Neural cell (in vitro differentiated cells): ENCODE measurements at regions not wholly inside any gene's neighbourhood (a gene's known extent, or its start where the extent isn't known, plus 50 kb on each side); places are given as distances from the start of the nearest gene placed in this dataset.
A peak's percentile ranks its signal among the peaks of the same experiment; 100 is the strongest.

ENCODE experiments used
- H2AFZ ChIP-seq: fragments of 200-600, 300-800 bp; sonication (generic), shearing (Covaris generic); 2 replicates; pipeline ENCODE4 v1.6.0; 2014; ENCODE audit warnings: low read depth, mild to moderate bottlenecking, antibody characterized with exemption, low read length, moderate library complexity
- H3F3A ChIP-seq: fragments of 200-600 bp; shearing (Covaris generic); 2 replicates; pipeline ENCODE4 v1.6.1; 2016; ENCODE audit warnings: mild to moderate bottlenecking, moderate library complexity, mixed read lengths, antibody characterized with exemption, low read length; ENCODE audit not compliant: insufficient read depth, poor library complexity, severe bottlenecking
- H3K27ac ChIP-seq: fragments of 200-600, 300-800 bp; sonication (generic), shearing (Covaris generic); 2 replicates; pipeline ENCODE4 v1.5.1; 2014; ENCODE audit warnings: mild to moderate bottlenecking, low read length, moderate library complexity
- H3K27me3 ChIP-seq: fragments of 300-800, 200-600 bp; sonication (generic), shearing (Covaris generic); 2 replicates; pipeline ENCODE4 v1.6.0; 2014; ENCODE audit warnings: mild to moderate bottlenecking, low read depth, low read length, moderate library complexity; ENCODE audit not compliant: insufficient read depth
- H3K36me3 ChIP-seq: fragments of 300-800, 200-600 bp; sonication (generic), shearing (Covaris generic); 2 replicates; pipeline ENCODE4 v1.5.1; 2014; ENCODE audit warnings: mild to moderate bottlenecking, antibody characterized with exemption, low read length, moderate library complexity; ENCODE audit not compliant: insufficient read depth
- H3K4me2 ChIP-seq: fragments of 300-800, 200-600 bp; sonication (generic), shearing (Covaris generic); 2 replicates; pipeline ENCODE4 v1.6.0; 2014; ENCODE audit warnings: mild to moderate bottlenecking, low read length
- H3K4me3 ChIP-seq: fragments of 300-800, 200-600 bp; sonication (generic), shearing (Covaris generic); 2 replicates; pipeline ENCODE4 v1.5.1; 2014; ENCODE audit warnings: mild to moderate bottlenecking, low read length, moderate library complexity
- H3K79me2 ChIP-seq: fragments of 200-600 bp; shearing (Covaris generic); replicated peaks from 2 replicates; pipeline ENCODE4 v1.6.0; 2014; ENCODE audit warnings: mild to moderate bottlenecking, low read length, moderate library complexity; ENCODE audit not compliant: insufficient read depth
- H3K9ac ChIP-seq: fragments of 300-800, 200-600 bp; sonication (generic), shearing (Covaris generic); 2 replicates; pipeline ENCODE4 v1.6.1; 2016; ENCODE audit warnings: mild to moderate bottlenecking, low read length, mixed read lengths
- H3K9me2 ChIP-seq: fragments of 200-600 bp; shearing (Covaris generic); 2 replicates; pipeline ENCODE4 v1.6.1; 2016; ENCODE audit warnings: mild to moderate bottlenecking, low read length, mixed read lengths; ENCODE audit not compliant: insufficient read depth
- H3K9me3 ChIP-seq: fragments of 200-600, 300-800 bp; sonication (generic), shearing (Covaris generic); 2 replicates; pipeline ENCODE4 v1.6.1; 2016; ENCODE audit warnings: mild to moderate bottlenecking, mixed run types, low read length, moderate library complexity, mixed read lengths
- H4K20me1 ChIP-seq: fragments of 200-600 bp; shearing (Covaris generic); 2 replicates; pipeline ENCODE4 v1.6.1; 2016; ENCODE audit warnings: mild to moderate bottlenecking, mixed run types; ENCODE audit not compliant: insufficient read depth
- EP300 ChIP-seq: fragments of 450-650 bp; conservative IDR thresholded peaks from 2 replicates; pipeline ENCODE4 v1.6.1; 2014; ENCODE audit warnings: antibody characterized with exemption, mild to moderate bottlenecking, moderate library complexity; ENCODE audit not compliant: poor library complexity, severe bottlenecking
- EZH2 ChIP-seq: fragments of 200-600, 300-800 bp; shearing (Covaris generic), sonication (generic); IDR thresholded peaks from 2 replicates; pipeline ENCODE4 v1.6.1; 2014; ENCODE audit warnings: antibody characterized with exemption, low read length, borderline replicate concordance, mild to moderate bottlenecking; ENCODE audit not compliant: insufficient read depth, poor library complexity, severe bottlenecking
- MXI1 ChIP-seq: fragments of 450-650 bp; conservative IDR thresholded peaks from 2 replicates; pipeline ENCODE4 v1.6.1; 2014; ENCODE audit warnings: antibody characterized with exemption, mild to moderate bottlenecking; ENCODE audit not compliant: poor library complexity, severe bottlenecking
- POLR2AphosphoS5 ChIP-seq: IDR thresholded peaks from 2 replicates; pipeline ENCODE4 v1.6.1; 2012
- RAD21 ChIP-seq: fragments of 450-650 bp; conservative IDR thresholded peaks from 2 replicates; pipeline ENCODE4 v1.6.1; 2014; ENCODE audit warnings: antibody characterized with exemption, mild to moderate bottlenecking, moderate library complexity
- SMC3 ChIP-seq: fragments of 450-650 bp; conservative IDR thresholded peaks from 2 replicates; pipeline ENCODE4 v1.6.1; 2014; ENCODE audit warnings: antibody characterized with exemption, mild to moderate bottlenecking, moderate library complexity; ENCODE audit not compliant: poor library complexity
- TAF1 ChIP-seq: IDR thresholded peaks from 2 replicates; pipeline ENCODE4 v1.6.1; 2012; ENCODE audit warnings: low read depth
- TF ChIP-seq, protein P1 (sequence below): fragments of 450-650 bp; IDR thresholded peaks from 2 replicates; pipeline ENCODE4 v1.5.1; 2014; ENCODE audit warnings: antibody characterized with exemption, mild to moderate bottlenecking, moderate library complexity; ENCODE audit not compliant: poor library complexity, severe bottlenecking
- TF ChIP-seq, protein P2 (sequence below): IDR thresholded peaks from 2 replicates; pipeline ENCODE4 v1.6.1; 2012; ENCODE audit warnings: borderline replicate concordance

DNA sequence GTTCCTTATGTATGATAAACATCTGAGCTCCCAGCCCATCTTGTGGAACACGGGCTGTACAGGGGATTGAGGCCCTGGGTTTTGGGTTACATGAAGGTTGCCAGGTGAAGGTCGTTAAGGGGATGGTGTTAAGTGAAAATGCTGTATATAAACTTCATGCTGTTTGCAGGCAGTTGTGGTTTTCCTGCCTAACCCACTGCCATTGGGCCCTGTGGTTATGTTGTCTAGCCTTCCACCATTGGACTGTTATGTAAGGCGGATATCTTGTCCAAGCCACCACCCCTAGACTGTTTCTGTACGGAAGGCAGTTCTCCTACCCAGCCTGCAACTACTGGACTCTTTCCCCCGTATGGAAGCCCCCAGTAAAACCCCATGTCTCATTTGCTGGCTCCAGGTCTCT is 246.1 kb downstream of the KIF4B start:
- Histone ChIP-seq H3K79me2 (no peaks in the 10 kb centered on the region), H3K4me3 (no peak overlapping the region), H3K4me2 (no peak overlapping the region), H4K20me1 (no peaks in the 10 kb centered on the region), H3F3A (no peaks in the 10 kb centered on the region), H3K27ac (no peak overlapping the region), H3K9ac (no peak overlapping the region), H3K9me3 (no peaks in the 10 kb centered on the region), H3K27me3 (no peaks in the 10 kb centered on the region), H3K9me2 (no peaks in the 10 kb centered on the region), H2AFZ (no peak overlapping the region), H3K36me3 (no peaks in the 10 kb centered on the region)
- TF ChIP-seq, protein P1, sequence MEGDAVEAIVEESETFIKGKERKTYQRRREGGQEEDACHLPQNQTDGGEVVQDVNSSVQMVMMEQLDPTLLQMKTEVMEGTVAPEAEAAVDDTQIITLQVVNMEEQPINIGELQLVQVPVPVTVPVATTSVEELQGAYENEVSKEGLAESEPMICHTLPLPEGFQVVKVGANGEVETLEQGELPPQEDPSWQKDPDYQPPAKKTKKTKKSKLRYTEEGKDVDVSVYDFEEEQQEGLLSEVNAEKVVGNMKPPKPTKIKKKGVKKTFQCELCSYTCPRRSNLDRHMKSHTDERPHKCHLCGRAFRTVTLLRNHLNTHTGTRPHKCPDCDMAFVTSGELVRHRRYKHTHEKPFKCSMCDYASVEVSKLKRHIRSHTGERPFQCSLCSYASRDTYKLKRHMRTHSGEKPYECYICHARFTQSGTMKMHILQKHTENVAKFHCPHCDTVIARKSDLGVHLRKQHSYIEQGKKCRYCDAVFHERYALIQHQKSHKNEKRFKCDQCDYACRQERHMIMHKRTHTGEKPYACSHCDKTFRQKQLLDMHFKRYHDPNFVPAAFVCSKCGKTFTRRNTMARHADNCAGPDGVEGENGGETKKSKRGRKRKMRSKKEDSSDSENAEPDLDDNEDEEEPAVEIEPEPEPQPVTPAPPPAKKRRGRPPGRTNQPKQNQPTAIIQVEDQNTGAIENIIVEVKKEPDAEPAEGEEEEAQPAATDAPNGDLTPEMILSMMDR = no peak
- TF ChIP-seq EZH2 (no peak), POLR2AphosphoS5 (no peak), SMC3 (no peak), EP300 (no peak), MXI1 (no peak), TAF1 (no peak), RAD21 (no peak)
- TF ChIP-seq, protein P2, sequence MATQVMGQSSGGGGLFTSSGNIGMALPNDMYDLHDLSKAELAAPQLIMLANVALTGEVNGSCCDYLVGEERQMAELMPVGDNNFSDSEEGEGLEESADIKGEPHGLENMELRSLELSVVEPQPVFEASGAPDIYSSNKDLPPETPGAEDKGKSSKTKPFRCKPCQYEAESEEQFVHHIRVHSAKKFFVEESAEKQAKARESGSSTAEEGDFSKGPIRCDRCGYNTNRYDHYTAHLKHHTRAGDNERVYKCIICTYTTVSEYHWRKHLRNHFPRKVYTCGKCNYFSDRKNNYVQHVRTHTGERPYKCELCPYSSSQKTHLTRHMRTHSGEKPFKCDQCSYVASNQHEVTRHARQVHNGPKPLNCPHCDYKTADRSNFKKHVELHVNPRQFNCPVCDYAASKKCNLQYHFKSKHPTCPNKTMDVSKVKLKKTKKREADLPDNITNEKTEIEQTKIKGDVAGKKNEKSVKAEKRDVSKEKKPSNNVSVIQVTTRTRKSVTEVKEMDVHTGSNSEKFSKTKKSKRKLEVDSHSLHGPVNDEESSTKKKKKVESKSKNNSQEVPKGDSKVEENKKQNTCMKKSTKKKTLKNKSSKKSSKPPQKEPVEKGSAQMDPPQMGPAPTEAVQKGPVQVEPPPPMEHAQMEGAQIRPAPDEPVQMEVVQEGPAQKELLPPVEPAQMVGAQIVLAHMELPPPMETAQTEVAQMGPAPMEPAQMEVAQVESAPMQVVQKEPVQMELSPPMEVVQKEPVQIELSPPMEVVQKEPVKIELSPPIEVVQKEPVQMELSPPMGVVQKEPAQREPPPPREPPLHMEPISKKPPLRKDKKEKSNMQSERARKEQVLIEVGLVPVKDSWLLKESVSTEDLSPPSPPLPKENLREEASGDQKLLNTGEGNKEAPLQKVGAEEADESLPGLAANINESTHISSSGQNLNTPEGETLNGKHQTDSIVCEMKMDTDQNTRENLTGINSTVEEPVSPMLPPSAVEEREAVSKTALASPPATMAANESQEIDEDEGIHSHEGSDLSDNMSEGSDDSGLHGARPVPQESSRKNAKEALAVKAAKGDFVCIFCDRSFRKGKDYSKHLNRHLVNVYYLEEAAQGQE = no peak

DNA sequence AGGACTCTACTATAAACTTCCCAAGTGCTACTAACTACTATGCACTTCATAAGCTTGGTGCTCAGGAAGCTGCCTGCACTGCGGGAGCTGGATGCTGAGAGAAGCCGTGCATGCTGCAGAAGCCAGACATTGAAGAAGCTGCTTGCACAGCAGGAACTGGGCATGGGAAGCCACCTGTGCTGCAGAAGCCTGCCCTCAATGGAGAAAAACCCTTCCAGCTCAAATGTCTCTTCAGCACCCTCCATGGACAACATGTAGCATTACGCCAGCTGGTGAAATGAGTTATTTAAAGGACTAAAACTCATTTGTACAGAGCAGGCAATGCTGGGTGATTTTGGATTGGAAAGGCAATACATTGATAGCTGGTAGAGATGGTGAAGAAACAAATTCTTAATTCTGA is 247.2 kb downstream of the KIF4B start:
- H3K9me3 ChIP-seq = no peaks in the 10 kb centered on the region
- no peak overlapping the region for H3K4me3 ChIP-seq
- no peak overlapping the region for H3K4me2 ChIP-seq
- no peaks in the 10 kb centered on the region for H3K36me3 ChIP-seq
- no peak overlapping the region for H2AFZ ChIP-seq
- no peak overlapping the region for H3K27ac ChIP-seq
- no peaks in the 10 kb centered on the region for H3K79me2 ChIP-seq
- H3K27me3 ChIP-seq = no peaks in the 10 kb centered on the region
- H4K20me1 ChIP-seq = no peaks in the 10 kb centered on the region
- no peaks in the 10 kb centered on the region for H3F3A ChIP-seq
- no peaks in the 10 kb centered on the region for H3K9me2 ChIP-seq
- TF ChIP-seq EP300 (no peak), EZH2 (no peak), SMC3 (peak; percentile 44), MXI1 (no peak), TAF1 (no peak), POLR2AphosphoS5 (no peak), RAD21 (peak; percentile 54)
- TF ChIP-seq, protein P2 = no peak
- TF ChIP-seq, protein P1 = peak; percentile 58
- no peak overlapping the region for H3K9ac ChIP-seq
